SU-DHL-6 (cell line): ENCODE measurements at regions not wholly inside any gene's neighbourhood (a gene's known extent, or its start where the extent isn't known, plus 50 kb on each side); places are given as distances from the start of the nearest gene placed in this dataset.

Source experiments
- CTCF ChIP-seq: fragments of 200-600 bp; sonication (generic); IDR thresholded peaks from one replicate; pipeline ENCODE4 v1.5.1; 2017; ENCODE audit warnings: antibody characterized with exemption, mild to moderate bottlenecking, low read length, moderate library complexity; ENCODE audit not compliant: insufficient read depth, poor library complexity, severe bottlenecking
- EZH2phosphoT487 ChIP-seq: fragments of 200-600 bp; sonication (generic), shearing (Covaris generic); conservative IDR thresholded peaks from 2 replicates; pipeline ENCODE4 v1.6.1; 2018; ENCODE audit warnings: mild to moderate bottlenecking, antibody characterized with exemption, low read length, moderate library complexity, mixed read lengths

- TF ChIP-seq CTCF, result no peak
- TF ChIP-seq EZH2phosphoT487, result no peak
Measured at GRCh38 chr1:121525355-121525754, 340.6 kb downstream of the SRGAP2C start.
